Mammary epithelial cell (primary cell): ENCODE measurements at regions not wholly inside any gene's neighbourhood (a gene's known extent, or its start where the extent isn't known, plus 50 kb on each side); places are given as distances from the start of the nearest gene placed in this dataset.

ENCODE experiments used
- EZH2 ChIP-seq: IDR thresholded peaks from 2 replicates; pipeline ENCODE4 v1.6.1; 2012; ENCODE audit warnings: low read length, inconsistent platforms, borderline replicate concordance
- TF ChIP-seq, protein P1 (sequence below), 2 donors: IDR thresholded peaks in 1 of 2; conservative IDR thresholded peaks in 1 of 2; 2 replicates each; pipeline ENCODE4 v1.5.1; 2011 to 2012; ENCODE audit warnings: inconsistent platforms in 2 of 2, low read length in 2 of 2, mild to moderate bottlenecking in 2 of 2, control low read depth in 1 of 2, low read depth in 1 of 2; ENCODE audit not compliant: insufficient read depth in 1 of 2; ENCODE audit errors: extremely low read depth in 1 of 2

- TF ChIP-seq, protein P1, sequence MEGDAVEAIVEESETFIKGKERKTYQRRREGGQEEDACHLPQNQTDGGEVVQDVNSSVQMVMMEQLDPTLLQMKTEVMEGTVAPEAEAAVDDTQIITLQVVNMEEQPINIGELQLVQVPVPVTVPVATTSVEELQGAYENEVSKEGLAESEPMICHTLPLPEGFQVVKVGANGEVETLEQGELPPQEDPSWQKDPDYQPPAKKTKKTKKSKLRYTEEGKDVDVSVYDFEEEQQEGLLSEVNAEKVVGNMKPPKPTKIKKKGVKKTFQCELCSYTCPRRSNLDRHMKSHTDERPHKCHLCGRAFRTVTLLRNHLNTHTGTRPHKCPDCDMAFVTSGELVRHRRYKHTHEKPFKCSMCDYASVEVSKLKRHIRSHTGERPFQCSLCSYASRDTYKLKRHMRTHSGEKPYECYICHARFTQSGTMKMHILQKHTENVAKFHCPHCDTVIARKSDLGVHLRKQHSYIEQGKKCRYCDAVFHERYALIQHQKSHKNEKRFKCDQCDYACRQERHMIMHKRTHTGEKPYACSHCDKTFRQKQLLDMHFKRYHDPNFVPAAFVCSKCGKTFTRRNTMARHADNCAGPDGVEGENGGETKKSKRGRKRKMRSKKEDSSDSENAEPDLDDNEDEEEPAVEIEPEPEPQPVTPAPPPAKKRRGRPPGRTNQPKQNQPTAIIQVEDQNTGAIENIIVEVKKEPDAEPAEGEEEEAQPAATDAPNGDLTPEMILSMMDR (conservative IDR thresholded peaks at IDR 0.05 in 1 of 2, IDR thresholded peaks at IDR 0.05 in 1 of 2; ENCODE audit: extremely low read depth in 1 of 2, insufficient read depth in 1 of 2, low read depth in 1 of 2, low read length in 2 of 2), result no peak
- no peak for TF ChIP-seq EZH2
Measured at GRCh38 chrX:112946227-112946626, 105.6 kb upstream of the AMOT start.
